SKM-1 treated with dmso at 0.1 percent for 144 hours (cell line): ENCODE measurements at regions not wholly inside any gene's neighbourhood (a gene's known extent, or its start where the extent isn't known, plus 50 kb on each side); places are given as distances from the start of the nearest gene placed in this dataset.
"Not testable (repeated sequence)": the region's sequence is repeated elsewhere in the genome, so short reads cannot be mapped to it uniquely, and the experiment has no call there.

Source experiments
- DNase-seq: peaks from one replicate; lab custom pipeline; 2025; ENCODE audit not compliant: unreplicated experiment; lab: John Stamatoyannopoulos, UW

- DNase-seq, result no peak
Observed at GRCh38 chr20:11691766-11692165, 225.9 kb upstream of the BTBD3 start.

- DNase-seq, result no peak
Observed at GRCh38 chr20:11692567-11692966, 225.1 kb upstream of the BTBD3 start.

GRCh38 chr20:11694467-11694866 lies 223.2 kb upstream of the BTBD3 start:
- DNase-seq, result no peak

GRCh38 chr20:11697055-11697454 lies 220.6 kb upstream of the BTBD3 start:
- no peak for DNase-seq

- DNase-seq, result no peak
Observed at GRCh38 chr20:11697646-11698045, 220.0 kb upstream of the BTBD3 start.

- DNase-seq, result no peak
Observed at GRCh38 chr20:11698124-11698523, 219.6 kb upstream of the BTBD3 start.

GRCh38 chr20:11700831-11701230 lies 216.9 kb upstream of the BTBD3 start:
- no peak for DNase-seq

GRCh38 chr20:11702721-11703518 lies 214.8 kb upstream of the BTBD3 start:
- no peak for DNase-seq

- DNase-seq, result no peak
Observed at GRCh38 chr20:11705512-11705911, 212.2 kb upstream of the BTBD3 start.

GRCh38 chr20:11708223-11708622 lies 209.5 kb upstream of the BTBD3 start:
- not testable (repeated sequence) for DNase-seq

GRCh38 chr20:11711214-11711613 lies 206.5 kb upstream of the BTBD3 start:
- no peak for DNase-seq

- DNase-seq, result no peak
Observed at GRCh38 chr20:11712639-11713160, 205.0 kb upstream of the BTBD3 start.

- DNase-seq, result no peak
Observed at GRCh38 chr20:11714886-11715285, 202.8 kb upstream of the BTBD3 start.

- DNase-seq, result no peak
Observed at GRCh38 chr20:11716239-11716944, 201.3 kb upstream of the BTBD3 start.

GRCh38 chr20:11716945-11717248 lies 200.8 kb upstream of the BTBD3 start:
- DNase-seq, result no peak

- no peak for DNase-seq
Observed at GRCh38 chr20:11717562-11717961, 200.1 kb upstream of the BTBD3 start.

GRCh38 chr20:11718474-11719094 lies 199.1 kb upstream of the BTBD3 start:
- DNase-seq, result no peak

GRCh38 chr20:11719153-11719552 lies 198.5 kb upstream of the BTBD3 start:
- no peak for DNase-seq

- DNase-seq, result no peak
Observed at GRCh38 chr20:11721411-11721810, 196.3 kb upstream of the BTBD3 start.

- DNase-seq, result no peak
Observed at GRCh38 chr20:11724097-11724496, 193.6 kb upstream of the BTBD3 start.

- DNase-seq, result no peak
Observed at GRCh38 chr20:11726026-11726425, 191.7 kb upstream of the BTBD3 start.

- no peak for DNase-seq
Observed at GRCh38 chr20:11727708-11728107, 190.0 kb upstream of the BTBD3 start.
